ENCODE measurements at regions not wholly inside any gene's neighbourhood (a gene's known extent, or its start where the extent isn't known, plus 50 kb on each side); places are given as distances from the start of the nearest gene placed in this dataset.

DNA sequence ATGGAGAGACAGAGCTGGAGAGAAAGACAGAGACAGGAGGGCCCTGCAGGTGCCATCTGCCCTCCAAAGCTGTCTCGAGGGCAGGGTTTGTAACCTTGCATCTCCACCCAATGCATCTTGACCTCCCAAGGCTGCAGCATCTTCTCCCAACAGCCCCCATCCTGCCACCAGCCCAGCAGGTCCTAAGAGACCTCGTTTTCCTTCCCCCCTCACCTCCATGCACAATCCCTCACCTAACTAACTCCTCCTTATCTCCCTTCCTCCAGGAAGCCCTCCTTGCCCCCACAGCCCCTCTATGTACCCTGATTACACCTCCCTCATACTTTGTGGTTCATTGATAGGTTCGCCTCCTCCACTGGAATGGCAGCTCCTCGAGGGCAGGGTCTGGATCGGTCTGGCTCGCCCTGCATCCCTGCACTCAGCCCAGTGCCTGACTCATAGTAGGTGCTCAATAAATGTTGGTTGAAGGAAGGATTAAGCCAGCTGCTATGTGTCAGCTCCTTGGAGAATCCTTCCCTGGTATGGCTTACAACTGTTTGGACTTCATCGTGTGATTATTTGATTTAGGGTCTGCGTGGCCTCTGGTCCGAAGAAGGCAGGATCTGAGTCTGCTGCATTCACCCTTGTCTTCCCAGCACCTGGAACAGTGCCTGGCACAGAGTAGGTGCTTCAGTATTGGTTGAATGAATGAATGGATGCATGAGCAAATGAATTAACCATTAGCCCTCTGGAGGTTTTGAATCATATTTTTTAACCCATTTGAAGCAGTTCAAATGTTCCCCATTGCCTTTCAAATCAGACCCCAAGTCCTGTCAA is 105.6 kb upstream of the PTPN1 start:
- TF ChIP-seq, protein P1, sequence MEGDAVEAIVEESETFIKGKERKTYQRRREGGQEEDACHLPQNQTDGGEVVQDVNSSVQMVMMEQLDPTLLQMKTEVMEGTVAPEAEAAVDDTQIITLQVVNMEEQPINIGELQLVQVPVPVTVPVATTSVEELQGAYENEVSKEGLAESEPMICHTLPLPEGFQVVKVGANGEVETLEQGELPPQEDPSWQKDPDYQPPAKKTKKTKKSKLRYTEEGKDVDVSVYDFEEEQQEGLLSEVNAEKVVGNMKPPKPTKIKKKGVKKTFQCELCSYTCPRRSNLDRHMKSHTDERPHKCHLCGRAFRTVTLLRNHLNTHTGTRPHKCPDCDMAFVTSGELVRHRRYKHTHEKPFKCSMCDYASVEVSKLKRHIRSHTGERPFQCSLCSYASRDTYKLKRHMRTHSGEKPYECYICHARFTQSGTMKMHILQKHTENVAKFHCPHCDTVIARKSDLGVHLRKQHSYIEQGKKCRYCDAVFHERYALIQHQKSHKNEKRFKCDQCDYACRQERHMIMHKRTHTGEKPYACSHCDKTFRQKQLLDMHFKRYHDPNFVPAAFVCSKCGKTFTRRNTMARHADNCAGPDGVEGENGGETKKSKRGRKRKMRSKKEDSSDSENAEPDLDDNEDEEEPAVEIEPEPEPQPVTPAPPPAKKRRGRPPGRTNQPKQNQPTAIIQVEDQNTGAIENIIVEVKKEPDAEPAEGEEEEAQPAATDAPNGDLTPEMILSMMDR (IDR thresholded peaks at IDR 0.05): no peak
- Mint-ChIP-seq H3K36me3 (ENCODE audit: low read depth) (no peaks in the 10 kb centered on the region), H3K27me3 (peaks cover 10% of the 10 kb centered on the region), H3K4me3 (no peak overlapping the region), H3K27ac (no peak overlapping the region), H3K9me3 (no peaks in the 10 kb centered on the region), H3K4me1 (no peaks in the 10 kb centered on the region)
- DNase-seq: no peak
- ChIA-PET CTCF (no interaction called here), POLR2A (no interaction called here)
- ATAC-seq (ENCODE audit: low read depth): no peak
- intact Hi-C loops (cut with micrococcal nuclease): no loop called here

DNA sequence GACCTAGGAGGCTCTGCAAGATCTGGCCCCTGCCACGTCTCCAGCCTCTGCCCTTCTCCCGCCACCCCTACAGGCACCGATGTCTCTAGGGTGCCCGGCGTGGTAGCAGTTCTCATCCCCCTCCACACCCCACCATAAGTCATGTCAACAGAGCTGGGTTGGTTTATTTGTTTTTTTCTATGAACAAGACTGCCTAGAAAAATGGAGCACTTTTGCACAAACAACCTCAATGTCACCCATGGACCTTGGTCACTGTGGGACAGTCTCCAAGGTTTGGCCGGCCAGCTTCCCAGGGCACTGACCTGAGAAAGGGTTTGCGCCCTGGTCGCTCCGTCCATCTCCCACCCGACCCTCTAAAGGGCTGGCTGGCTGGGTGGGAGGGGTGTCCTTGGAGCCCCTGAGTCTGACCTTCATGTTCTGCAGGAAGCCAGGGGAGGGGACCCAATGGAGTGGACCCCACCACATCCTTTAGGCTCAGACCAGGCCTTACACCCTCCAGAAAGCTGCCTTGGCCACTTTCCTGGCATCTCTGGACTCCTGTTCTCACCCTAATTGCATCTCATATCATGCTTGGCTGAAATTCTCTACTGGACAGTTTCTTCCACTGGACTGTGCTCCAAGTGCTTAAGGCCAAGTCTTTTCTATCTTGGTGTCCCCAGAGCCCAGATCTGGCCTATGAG is 104.8 kb upstream of the PTPN1 start:
- ATAC-seq (ENCODE audit: low read depth) (no peak), DNase-seq (no peak)
- Mint-ChIP-seq H3K4me1 (no peaks in the 10 kb centered on the region), H3K4me3 (no peak overlapping the region), H3K27me3 (peaks cover 12% of the 10 kb centered on the region), H3K27ac (no peak overlapping the region), H3K36me3 (ENCODE audit: low read depth) (no peaks in the 10 kb centered on the region), H3K9me3 (no peaks in the 10 kb centered on the region)
- ChIA-PET POLR2A (no interaction called here), CTCF (no interaction called here)
- TF ChIP-seq, protein P1 (IDR thresholded peaks at IDR 0.05): no peak
- intact Hi-C loops (cut with micrococcal nuclease): no loop called here

DNA sequence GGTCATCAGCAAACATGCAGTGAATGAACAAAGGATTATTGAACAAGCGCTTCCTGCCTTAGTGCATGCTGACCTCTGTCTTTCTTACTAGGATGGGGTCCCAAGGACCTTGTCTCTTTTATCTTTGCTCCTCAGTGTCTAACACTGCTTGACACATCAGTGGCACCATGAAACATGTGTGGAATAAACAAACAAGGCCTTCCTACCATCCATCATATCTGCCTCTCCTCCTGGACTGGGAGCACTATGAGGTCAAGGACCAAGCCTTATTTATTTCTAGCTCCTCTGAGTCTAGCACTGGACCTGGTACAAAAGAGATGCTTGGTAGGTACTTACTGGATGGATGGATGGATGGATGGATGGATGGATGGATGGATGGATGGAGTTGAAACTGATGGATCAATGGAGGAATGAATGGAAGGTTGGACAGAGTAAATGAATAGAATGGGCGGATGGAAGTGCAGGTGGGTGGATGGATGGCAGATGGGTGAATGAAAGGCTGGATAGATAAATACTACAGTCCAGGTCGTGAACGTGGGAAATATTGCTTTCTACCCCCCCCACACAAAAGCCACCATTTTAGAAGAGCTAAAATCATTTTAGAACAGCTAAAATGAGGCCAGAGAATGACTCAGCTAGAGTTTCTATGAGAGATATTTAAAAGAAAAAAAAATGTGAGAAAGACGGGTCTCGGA is 104.1 kb upstream of the PTPN1 start:
- ChIA-PET CTCF (no interaction called here), POLR2A (no interaction called here)
- peaks cover 12% of the 10 kb centered on the region for H3K27me3 Mint-ChIP-seq
- TF ChIP-seq, protein P1 (IDR thresholded peaks at IDR 0.05): no peak
- DNase-seq (no peak), ATAC-seq (ENCODE audit: low read depth) (no peak)
- intact Hi-C loops (cut with micrococcal nuclease): no loop called here
- H3K9me3 Mint-ChIP-seq: no peaks in the 10 kb centered on the region
- H3K27ac Mint-ChIP-seq: no peak overlapping the region
- H3K36me3 Mint-ChIP-seq (ENCODE audit: low read depth): no peaks in the 10 kb centered on the region
- H3K4me3 Mint-ChIP-seq: no peak overlapping the region
- no peaks in the 10 kb centered on the region for H3K4me1 Mint-ChIP-seq

DNA sequence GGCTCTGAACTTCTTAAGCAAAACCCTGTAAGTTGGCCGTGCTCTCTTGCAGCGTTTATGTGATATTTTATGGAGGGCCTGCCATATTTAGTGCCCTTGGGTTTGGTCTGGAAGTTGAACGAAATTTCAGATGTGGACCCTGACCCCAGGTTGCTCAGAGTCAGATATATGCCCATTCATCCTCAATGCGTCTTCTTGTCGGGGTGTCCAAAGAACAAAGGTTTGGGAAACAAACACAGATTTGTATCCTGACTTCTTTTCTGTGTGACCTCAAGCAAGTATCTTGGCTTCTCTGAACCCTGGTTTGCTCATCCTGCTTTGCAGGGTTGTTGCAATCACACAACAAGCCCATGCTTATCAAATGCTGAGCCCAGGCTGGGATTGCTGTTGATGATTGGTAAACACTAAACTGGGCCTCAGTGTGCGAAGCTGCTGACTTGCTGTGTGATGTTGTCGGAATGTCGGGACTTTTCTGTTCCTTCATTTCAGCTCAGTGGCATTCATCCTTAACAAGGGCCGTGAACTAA is 103.5 kb upstream of the PTPN1 start:
- DNase-seq: no peak
- POLR2A ChIA-PET: no interaction called here
- CTCF ChIA-PET: no interaction called here

More for the DNA sequence above, 103.5 kb upstream of the PTPN1 start:
- TF ChIP-seq, protein P1 (IDR thresholded peaks at IDR 0.05): no peak
- no peak overlapping the region for H3K4me3 Mint-ChIP-seq
- intact Hi-C loops (cut with micrococcal nuclease): no loop called here
- H3K27me3 Mint-ChIP-seq: peaks cover 16% of the 10 kb centered on the region
- no peaks in the 10 kb centered on the region for H3K9me3 Mint-ChIP-seq
- no peaks in the 10 kb centered on the region for H3K4me1 Mint-ChIP-seq
- no peak for ATAC-seq (ENCODE audit: low read depth)
- H3K36me3 Mint-ChIP-seq (ENCODE audit: low read depth): no peaks in the 10 kb centered on the region
- no peak overlapping the region for H3K27ac Mint-ChIP-seq

All from activated B cell treated with CpG ODN at 0.5 μM for 24 hours (primary cell).